Smooth muscle cell (in vitro differentiated cells): ENCODE measurements at regions not wholly inside any gene's neighbourhood (a gene's known extent, or its start where the extent isn't known, plus 50 kb on each side); places are given as distances from the start of the nearest gene placed in this dataset.

Experiments used
- DNase-seq: peaks from one replicate; lab custom pipeline; 2025; ENCODE audit not compliant: unreplicated experiment; lab: John Stamatoyannopoulos, UW
- H2AFZ ChIP-seq: fragments of 200-600 bp; sonication (generic); 2 replicates; pipeline ENCODE4 v1.6.0; 2016; ENCODE audit warnings: antibody characterized with exemption, low read depth, mild to moderate bottlenecking
- H3F3A ChIP-seq: fragments of 200-600 bp; sonication (generic); 2 replicates; pipeline ENCODE4 v1.6.0; 2017; ENCODE audit warnings: antibody characterized with exemption, low read depth
- H3K27ac ChIP-seq: fragments of 200-600 bp; sonication (generic); 2 replicates; pipeline ENCODE4 v1.5.1; 2016; ENCODE audit warnings: low read depth, mild to moderate bottlenecking
- H3K27me3 ChIP-seq: fragments of 200-600 bp; sonication (generic); 2 replicates; pipeline ENCODE4 v1.6.1; 2016; ENCODE audit warnings: low read depth, mild to moderate bottlenecking
- H3K36me3 ChIP-seq: fragments of 200-600 bp; sonication (generic); 2 replicates; pipeline ENCODE4 v1.5.1; 2016; ENCODE audit warnings: low read depth
- H3K4me1 ChIP-seq: fragments of 200-600 bp; sonication (generic); 2 replicates; pipeline ENCODE4 v1.5.1; 2016; ENCODE audit warnings: low read depth
- H3K4me2 ChIP-seq: fragments of 200-600 bp; sonication (generic); 2 replicates; pipeline ENCODE4 v1.6.0; 2016; ENCODE audit warnings: mild to moderate bottlenecking
- H3K4me3 ChIP-seq: fragments of 200-600 bp; sonication (generic); 2 replicates; pipeline ENCODE4 v1.5.1; 2016; ENCODE audit warnings: mild to moderate bottlenecking
- H3K79me2 ChIP-seq: fragments of 200-600 bp; sonication (generic); 2 replicates; pipeline ENCODE4 v1.6.0; 2016; ENCODE audit warnings: low read depth, mild to moderate bottlenecking
- H3K9ac ChIP-seq: fragments of 200-600 bp; sonication (generic); 2 replicates; pipeline ENCODE4 v1.6.0; 2016; ENCODE audit warnings: low read depth
- H3K9me3 ChIP-seq: fragments of 200-600 bp; sonication (generic); replicated peaks from 2 replicates; pipeline ENCODE4 v1.5.1; 2016; ENCODE audit warnings: low read depth
- H4K20me1 ChIP-seq: fragments of 200-600 bp; sonication (generic); 2 replicates; pipeline ENCODE4 v1.6.0; 2016; ENCODE audit warnings: low read depth
- WGBS: methylation state at CpG from one replicate; pipeline ENCODE4 v1.1.7; 2016; ENCODE audit warnings: low lambda C conversion rate; 5-methylcytosine and 5-hydroxymethylcytosine counted together
- TF ChIP-seq, protein P1 (sequence below): fragments of 200-600 bp; sonication (generic); IDR thresholded peaks from 2 replicates; pipeline ENCODE4 v1.5.1; 2017; ENCODE audit warnings: borderline replicate concordance, mild to moderate bottlenecking, antibody characterized with exemption; ENCODE audit not compliant: insufficient read depth, poor library complexity, severe bottlenecking

DNA sequence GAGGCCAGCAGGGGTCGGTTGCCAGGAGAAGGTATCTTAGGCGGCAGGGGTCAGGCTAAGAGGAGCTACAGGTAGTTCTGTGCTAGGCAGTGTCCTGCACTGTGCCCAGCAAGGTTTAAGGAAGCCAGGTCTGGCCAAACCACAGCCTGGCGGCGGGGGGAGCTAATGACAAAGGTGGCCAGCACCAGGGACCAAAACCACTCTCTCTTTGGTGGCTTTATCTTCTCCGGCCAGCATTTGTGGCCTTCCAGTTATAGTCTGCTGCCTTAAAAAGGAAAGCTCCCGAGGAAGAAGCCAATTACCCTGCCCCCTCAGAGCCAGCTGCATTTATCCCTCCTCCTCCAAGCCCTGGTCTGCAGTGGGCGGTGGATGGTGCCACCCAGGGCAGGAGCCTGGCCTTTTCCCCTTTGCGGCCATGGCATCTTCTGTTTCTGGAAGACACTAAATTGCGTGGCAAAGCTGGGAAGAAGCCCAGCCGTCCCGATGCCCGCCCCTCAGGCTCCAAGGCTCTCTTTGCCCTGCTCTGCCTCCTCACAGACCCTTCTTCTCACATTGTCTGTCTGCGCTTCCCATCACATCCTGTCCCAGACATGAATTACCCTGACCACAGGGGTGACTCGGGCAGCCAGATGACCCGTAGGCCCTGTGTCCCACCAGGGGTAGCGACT lies 94.6 kb downstream of the EN1 start:
- Histone ChIP-seq H3K36me3 (no peaks in the 10 kb centered on the region), H3K4me2 (no peak overlapping the region), H2AFZ (no peak overlapping the region), H3F3A (no peaks in the 10 kb centered on the region), H3K79me2 (no peaks in the 10 kb centered on the region), H3K4me1 (no peaks in the 10 kb centered on the region), H3K9ac (no peak overlapping the region), H3K4me3 (no peak overlapping the region), H3K9me3 (no peaks in the 10 kb centered on the region), H4K20me1 (no peaks in the 10 kb centered on the region), H3K27ac (no peak overlapping the region), H3K27me3 (peaks cover 11% of the 10 kb centered on the region)
- 78% methylated on average over 16 of the region's 16 CpGs for WGBS
- no peak for DNase-seq
- TF ChIP-seq, protein P1, sequence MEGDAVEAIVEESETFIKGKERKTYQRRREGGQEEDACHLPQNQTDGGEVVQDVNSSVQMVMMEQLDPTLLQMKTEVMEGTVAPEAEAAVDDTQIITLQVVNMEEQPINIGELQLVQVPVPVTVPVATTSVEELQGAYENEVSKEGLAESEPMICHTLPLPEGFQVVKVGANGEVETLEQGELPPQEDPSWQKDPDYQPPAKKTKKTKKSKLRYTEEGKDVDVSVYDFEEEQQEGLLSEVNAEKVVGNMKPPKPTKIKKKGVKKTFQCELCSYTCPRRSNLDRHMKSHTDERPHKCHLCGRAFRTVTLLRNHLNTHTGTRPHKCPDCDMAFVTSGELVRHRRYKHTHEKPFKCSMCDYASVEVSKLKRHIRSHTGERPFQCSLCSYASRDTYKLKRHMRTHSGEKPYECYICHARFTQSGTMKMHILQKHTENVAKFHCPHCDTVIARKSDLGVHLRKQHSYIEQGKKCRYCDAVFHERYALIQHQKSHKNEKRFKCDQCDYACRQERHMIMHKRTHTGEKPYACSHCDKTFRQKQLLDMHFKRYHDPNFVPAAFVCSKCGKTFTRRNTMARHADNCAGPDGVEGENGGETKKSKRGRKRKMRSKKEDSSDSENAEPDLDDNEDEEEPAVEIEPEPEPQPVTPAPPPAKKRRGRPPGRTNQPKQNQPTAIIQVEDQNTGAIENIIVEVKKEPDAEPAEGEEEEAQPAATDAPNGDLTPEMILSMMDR: no peak

DNA sequence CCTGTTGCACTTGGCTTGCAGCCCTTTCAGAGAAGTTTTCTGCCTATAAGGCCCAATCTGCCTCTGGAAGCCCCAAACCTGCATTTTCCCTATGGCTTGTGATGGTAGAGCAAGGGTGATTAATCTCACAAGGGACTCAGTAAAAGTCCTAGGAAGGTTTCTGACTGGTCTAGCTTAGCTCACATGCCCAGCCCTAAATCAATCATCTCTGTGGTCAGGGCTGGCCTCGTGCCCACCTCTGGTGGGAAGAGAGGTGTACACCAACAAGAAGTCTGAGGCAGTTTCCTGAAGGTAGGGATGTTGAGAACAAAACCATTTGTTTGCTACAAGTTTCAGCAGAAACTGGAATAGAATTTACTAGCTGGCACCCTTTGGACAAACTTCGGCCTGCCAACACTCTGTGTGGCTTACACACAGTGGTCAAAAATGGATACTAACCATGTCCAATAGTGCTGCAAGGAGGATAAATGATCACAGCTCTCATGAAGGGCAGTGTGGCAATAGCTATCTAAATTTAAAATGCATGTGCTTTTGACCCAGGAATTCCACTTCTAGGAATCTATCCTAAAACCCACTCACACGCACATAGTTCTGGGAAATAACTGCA lies 96.4 kb downstream of the EN1 start:
- DNase-seq: no peak
- no peak overlapping the region for H3K4me3 ChIP-seq
- H3K27me3 ChIP-seq: peaks cover 11% of the 10 kb centered on the region
- H3K4me1 ChIP-seq: no peaks in the 10 kb centered on the region
- no peaks in the 10 kb centered on the region for H4K20me1 ChIP-seq
- WGBS: 92% methylated on average over 3 of the region's 3 CpGs
- no peaks in the 10 kb centered on the region for H3K36me3 ChIP-seq
- H3F3A ChIP-seq: no peaks in the 10 kb centered on the region
- no peak overlapping the region for H3K4me2 ChIP-seq
- H3K27ac ChIP-seq: no peak overlapping the region
- TF ChIP-seq, protein P1: no peak
- H2AFZ ChIP-seq: no peak overlapping the region
- no peaks in the 10 kb centered on the region for H3K79me2 ChIP-seq
- H3K9ac ChIP-seq: no peak overlapping the region
- H3K9me3 ChIP-seq: no peaks in the 10 kb centered on the region

DNA sequence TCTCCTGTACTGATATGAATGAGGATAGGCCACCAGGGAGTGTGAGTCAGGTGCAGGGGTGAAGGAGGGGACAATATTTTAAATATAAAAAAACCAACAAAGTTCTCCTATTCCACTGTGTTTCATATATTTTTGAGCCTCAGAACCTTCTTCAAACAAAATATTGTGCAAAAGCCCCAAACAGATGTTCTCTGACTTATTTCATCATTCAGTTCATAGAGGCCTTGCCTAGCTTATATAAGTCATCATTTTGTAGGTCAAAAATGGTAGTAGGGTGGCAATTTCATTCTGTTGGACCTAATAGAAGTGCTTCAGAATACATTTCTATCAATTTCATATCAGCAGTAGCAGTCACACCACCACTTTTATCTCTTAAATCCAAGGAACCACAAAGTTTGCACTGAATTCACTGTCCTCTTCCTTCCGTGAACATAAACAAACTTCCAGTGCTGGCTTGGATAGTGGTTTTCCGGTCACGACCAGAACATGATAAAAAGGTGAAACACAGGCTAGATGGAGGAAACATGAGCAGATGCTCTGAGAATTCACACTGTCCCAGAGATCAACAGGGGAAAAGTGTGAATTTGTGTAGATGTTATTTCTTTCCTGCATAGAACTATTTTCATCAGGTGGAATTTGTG lies 99.1 kb downstream of the EN1 start:
- Histone ChIP-seq H3K4me1 (no peaks in the 10 kb centered on the region), H2AFZ (no peak overlapping the region), H3K4me2 (no peak overlapping the region), H4K20me1 (no peaks in the 10 kb centered on the region), H3K9me3 (no peaks in the 10 kb centered on the region), H3K27me3 (no peaks in the 10 kb centered on the region), H3K27ac (no peak overlapping the region), H3F3A (no peaks in the 10 kb centered on the region), H3K36me3 (no peaks in the 10 kb centered on the region), H3K79me2 (no peaks in the 10 kb centered on the region), H3K9ac (no peak overlapping the region), H3K4me3 (no peak overlapping the region)
- TF ChIP-seq, protein P1: no peak
- WGBS: 49% methylated on average over 3 of the region's 3 CpGs
- no peak for DNase-seq
